ENCODE measurements at regions not wholly inside any gene's neighbourhood (a gene's known extent, or its start where the extent isn't known, plus 50 kb on each side); places are given as distances from the start of the nearest gene placed in this dataset.

GRCh38 chr18:41872206-41872605, 82.8 kb upstream of the PIK3C3 start:
- no peak overlapping the region for H2BK120ac ChIP-seq (replicated peaks; ENCODE audit: low read depth, low read length)
- no peak overlapping the region for H2BK12ac ChIP-seq (ENCODE audit: low read depth, low read length)
- no peak overlapping the region for H2BK5ac ChIP-seq (ENCODE audit: low read depth, low read length)
- no peak overlapping the region for H2AFZ ChIP-seq (ENCODE audit: low read length)
- no peak overlapping the region for H3K14ac ChIP-seq (ENCODE audit: insufficient read length)
- no peak overlapping the region for H3K4me3 ChIP-seq (ENCODE audit: extremely low read depth in 1 of 4, insufficient read depth in 2 of 4, low read depth in 3 of 4, low read length in 4 of 4)
- DNase-seq (ENCODE audit: low read depth in 1 of 2, low spot score in 2 of 2): no peak
- no peak overlapping the region for H3K4ac ChIP-seq (replicated peaks; ENCODE audit: insufficient read length, low read depth, low read length)
- no peaks in the 10 kb centered on the region for H3K79me1 ChIP-seq (ENCODE audit: low read depth, low read length)
- no peak overlapping the region for H3K23ac ChIP-seq (ENCODE audit: insufficient read length)
- FAIRE-seq: no peak
- H4K20me1 ChIP-seq (replicated peaks in 1 of 2; ENCODE audit: control insufficient read depth in 1 of 2, insufficient read depth in 2 of 2, low read length in 2 of 2): no peaks in the 10 kb centered on the region
- ChIA-PET POLR2A (ENCODE audit: partially characterized antibody) (interaction anchor here (1.1 kb wide), 1 partner anchor 23 kb away, joined by 3 read pairs; no protein-coding TSS in a partner anchor), CTCF (ENCODE audit: partially characterized antibody) (interaction anchor here (1.4 kb wide), 1 partner anchor 21 kb away, joined by 4 read pairs; no protein-coding TSS in a partner anchor)
- H3K36me3 ChIP-seq (ENCODE audit: control insufficient read depth in 2 of 4, insufficient read depth in 4 of 4, low read length in 3 of 4): no peaks in the 10 kb centered on the region
- H2AK5ac ChIP-seq (ENCODE audit: low read depth, low read length): no peak overlapping the region
- H4K91ac ChIP-seq (replicated peaks; ENCODE audit: insufficient read length, low read length): no peak overlapping the region
- H3K23me2 ChIP-seq (ENCODE audit: low read depth, low read length): no peaks in the 10 kb centered on the region
- H3K18ac ChIP-seq (ENCODE audit: extremely low read depth, low read length): no peak overlapping the region
- no peaks in the 10 kb centered on the region for H3K9me3 ChIP-seq (ENCODE audit: insufficient read depth in 2 of 2, low read depth in 1 of 2, low read length in 1 of 2)
- H2BK15ac ChIP-seq (ENCODE audit: low read length): no peak overlapping the region
- no peak overlapping the region for H4K8ac ChIP-seq (ENCODE audit: extremely low read depth, insufficient read depth, low read length)
- H3K27ac ChIP-seq (ENCODE audit: low read depth, low read length): no peak overlapping the region
- no peaks in the 10 kb centered on the region for H3K27me3 ChIP-seq (replicated peaks in 1 of 4; ENCODE audit: control insufficient read depth in 3 of 4, extremely low read depth in 1 of 4, insufficient read depth in 3 of 4, low read length in 3 of 4)
- H4K5ac ChIP-seq (ENCODE audit: insufficient read length, low read depth, low read length): no peak overlapping the region
- no peaks in the 10 kb centered on the region for H3K4me1 ChIP-seq (replicated peaks in 1 of 4; ENCODE audit: control insufficient read depth in 3 of 4, insufficient read depth in 4 of 4, low read length in 3 of 4)
- H2BK20ac ChIP-seq (ENCODE audit: low read length): no peak overlapping the region
- no peak overlapping the region for H3K9ac ChIP-seq (replicated peaks in 1 of 4; ENCODE audit: extremely low read depth in 1 of 4, low read depth in 3 of 4, low read length in 3 of 4)
- H3K79me2 ChIP-seq (ENCODE audit: control insufficient read depth in 1 of 2, insufficient read depth in 2 of 2, low read length in 2 of 2): no peaks in the 10 kb centered on the region
- TF ChIP-seq ZNF274 (IDR thresholded peaks at IDR 0.05; ENCODE audit: borderline replicate concordance, extremely low read depth, low read length): no peak
- TF ChIP-seq POLR2AphosphoS5 (IDR thresholded peaks at IDR 0.05; ENCODE audit: low read depth, low read length): no peak
- no peak for TF ChIP-seq CEBPB (IDR thresholded peaks at IDR 0.05; ENCODE audit: low read depth, low read length)
- TF ChIP-seq BACH1 (IDR thresholded peaks at IDR 0.05; ENCODE audit: low read length): no peak
- no peak for TF ChIP-seq KDM4A (IDR thresholded peaks at IDR 0.05; ENCODE audit: low read depth, low read length, severe bottlenecking)
- no peak for TF ChIP-seq MAX (IDR thresholded peaks at IDR 0.05)
- TF ChIP-seq RNF2 (IDR thresholded peaks at IDR 0.05; ENCODE audit: borderline replicate concordance, low read depth, low read length, missing control alignments, poor library complexity, severe bottlenecking): no peak
- no peak for TF ChIP-seq NANOG (IDR thresholded peaks at IDR 0.05; ENCODE audit: insufficient read depth, low read depth, low read length, poor library complexity, severe bottlenecking)
- no peak for TF ChIP-seq CTBP2 (IDR thresholded peaks at IDR 0.05; ENCODE audit: borderline replicate concordance, insufficient read depth, insufficient read length, low read length)
- no peak for TF ChIP-seq ATF2 (IDR thresholded peaks at IDR 0.05; ENCODE audit: low read length)
- no peak for TF ChIP-seq CREB1 (IDR thresholded peaks at IDR 0.05)
- no peak overlapping the region for H3K56ac ChIP-seq (replicated peaks; ENCODE audit: insufficient read length, low read depth, low read length)
- H3K4me2 ChIP-seq (ENCODE audit: insufficient read depth in 1 of 2, low read depth in 2 of 2, low read length in 2 of 2): no peak overlapping the region

Measured in H1 (cell line).